GM12892 (cell line): ENCODE measurements at regions not wholly inside any gene's neighbourhood (a gene's known extent, or its start where the extent isn't known, plus 50 kb on each side); places are given as distances from the start of the nearest gene placed in this dataset.
"Not testable (repeated sequence)": the region's sequence is repeated elsewhere in the genome, so short reads cannot be mapped to it uniquely, and the experiment has no call there.

Experiments
- DNase-seq: peaks from one replicate; pipeline ENCODE4 v3.0.0; 2011; ENCODE audit not compliant: insufficient read length
- FAIRE-seq: peaks from 2 replicates; lab custom pipeline; 2011; peaks lifted over from hg19 to GRCh38; lab: Jason Lieb, UNC
- POLR2A ChIP-seq: IDR thresholded peaks from 2 replicates; pipeline ENCODE4 v1.6.1; 2011; ENCODE audit warnings: low read depth, low read length, control low read depth
- POLR2AphosphoS5 ChIP-seq: IDR thresholded peaks from 2 replicates; pipeline ENCODE4 v1.6.1; 2011; ENCODE audit warnings: low read depth, low read length, control low read depth
- TAF1 ChIP-seq: IDR thresholded peaks from 2 replicates; pipeline ENCODE4 v1.6.1; 2011; ENCODE audit warnings: low read depth, mild to moderate bottlenecking, control low read depth, low read length, borderline replicate concordance

DNA sequence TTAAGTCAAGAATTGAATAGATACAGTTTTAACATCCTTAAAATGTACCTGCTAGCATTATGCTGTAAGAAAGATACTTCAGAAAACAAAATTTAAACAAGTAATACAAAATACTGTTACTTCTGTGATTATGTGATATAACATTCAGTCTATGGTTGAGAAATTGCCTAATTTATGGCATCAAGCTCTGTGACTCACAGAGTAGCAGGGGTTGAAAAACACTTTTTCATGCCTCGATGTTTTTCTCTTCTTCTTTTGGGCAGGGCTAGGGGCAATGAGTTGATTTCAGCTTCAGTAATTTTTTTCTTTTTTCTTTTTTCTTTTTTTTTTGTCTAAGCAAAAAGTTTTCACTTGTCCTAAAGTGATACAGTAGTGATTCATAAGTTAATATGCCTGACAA is 209.2 kb downstream of the MBL2 start:
- FAIRE-seq (no peak), DNase-seq (no peak)
- TF ChIP-seq POLR2A, result no peak
- TF ChIP-seq TAF1, result no peak
- no peak for TF ChIP-seq POLR2AphosphoS5

DNA sequence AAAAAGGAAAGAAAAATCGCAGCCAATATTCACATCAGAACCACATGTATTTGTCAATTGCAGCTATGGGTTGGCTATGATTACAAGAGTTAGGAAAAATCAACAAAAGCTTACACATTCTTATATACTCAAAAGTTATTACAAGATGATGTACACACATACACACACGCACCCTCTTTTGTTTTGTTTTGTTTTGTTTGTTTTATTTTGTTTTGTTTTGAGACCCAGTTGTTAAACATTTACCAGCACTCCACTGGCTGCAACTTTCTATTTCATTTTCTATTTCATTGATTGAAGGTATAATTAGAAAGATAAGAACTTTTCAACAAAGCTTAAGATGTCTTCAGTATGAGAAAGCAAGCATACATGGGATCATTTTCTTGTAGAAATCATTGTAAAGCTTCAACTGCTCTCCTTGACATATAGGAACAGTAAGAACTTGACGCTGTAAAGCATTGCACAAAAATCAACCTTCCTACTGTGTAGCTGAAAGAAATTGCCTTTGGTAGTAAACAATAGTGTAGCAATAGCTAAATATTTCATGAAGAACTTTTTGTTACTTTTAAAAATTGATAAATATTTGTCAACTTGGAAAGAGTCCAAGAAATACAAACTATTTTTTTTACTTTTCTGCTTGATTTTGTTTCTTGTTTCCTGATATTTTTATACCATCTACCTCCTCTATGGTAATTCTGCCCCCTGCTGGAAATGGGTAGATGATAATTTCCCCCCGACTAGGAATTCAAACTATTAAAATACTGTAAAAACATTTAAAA is 205.9 kb downstream of the MBL2 start:
- FAIRE-seq, result peak; percentile 62
- DNase-seq, result no peak
- no peak for TF ChIP-seq TAF1
- TF ChIP-seq POLR2A, result no peak
- TF ChIP-seq POLR2AphosphoS5, result no peak

DNA sequence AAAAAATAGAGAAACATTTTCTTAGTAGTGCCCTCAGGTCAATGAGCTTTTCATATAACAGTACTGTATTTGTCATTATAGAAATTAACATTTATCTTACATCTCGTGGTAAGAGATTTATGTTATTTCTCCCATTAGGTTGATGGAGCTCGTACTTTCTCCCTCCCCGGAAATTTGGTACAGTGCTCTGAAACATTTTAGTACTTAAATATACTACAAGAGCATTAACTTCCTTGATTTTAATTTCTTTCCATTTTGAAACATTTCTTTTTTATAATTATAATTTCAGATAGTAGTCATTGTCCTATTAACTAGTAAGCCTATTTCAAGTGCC is 205.4 kb downstream of the MBL2 start:
- TF ChIP-seq POLR2AphosphoS5, result no peak
- TF ChIP-seq POLR2A, result no peak
- no peak for TF ChIP-seq TAF1
- DNase-seq, result no peak
- FAIRE-seq, result no peak

DNA sequence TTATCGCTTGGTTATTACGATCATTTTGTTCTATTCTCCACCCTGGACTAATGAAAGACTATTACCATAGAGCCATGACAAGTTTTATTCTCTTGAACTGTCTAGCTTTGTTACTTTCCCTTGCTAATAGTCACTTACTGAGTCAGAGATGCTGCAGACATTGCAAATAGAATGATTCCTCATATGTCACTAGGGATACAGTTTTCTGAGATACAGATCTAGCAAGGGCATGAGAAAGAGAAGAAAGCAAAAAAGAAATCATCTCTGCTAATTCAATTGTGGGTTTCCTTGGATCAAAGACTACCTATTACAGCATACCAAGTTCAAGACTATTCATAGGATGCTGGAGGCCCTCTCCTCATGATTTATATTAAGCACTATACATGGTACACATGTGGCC is 204.3 kb downstream of the MBL2 start:
- TF ChIP-seq POLR2AphosphoS5, result no peak
- TF ChIP-seq POLR2A, result no peak
- TF ChIP-seq TAF1, result no peak
- no peak for FAIRE-seq
- DNase-seq, result no peak

DNA sequence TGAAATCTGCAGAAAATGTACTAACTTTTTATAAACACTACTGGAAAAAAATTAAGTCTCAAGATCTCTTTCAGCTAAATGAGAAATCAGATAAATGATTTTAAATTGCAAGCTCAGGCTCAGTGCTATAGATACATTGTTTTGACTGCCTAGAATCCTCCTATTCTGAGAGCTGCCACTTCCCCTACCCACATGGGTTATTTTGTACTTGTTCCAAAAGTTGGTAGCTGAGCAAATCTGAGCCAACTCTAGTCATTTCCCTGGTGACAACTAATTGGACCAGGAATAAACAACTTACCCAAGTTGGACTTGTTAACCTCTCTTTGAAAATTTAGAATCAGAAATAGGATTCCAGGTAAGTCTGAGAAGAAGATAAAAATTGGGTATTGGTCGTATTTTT is 202.1 kb downstream of the MBL2 start:
- no peak for DNase-seq
- FAIRE-seq, result no peak
- TF ChIP-seq TAF1 (no peak), POLR2AphosphoS5 (no peak), POLR2A (no peak)

DNA sequence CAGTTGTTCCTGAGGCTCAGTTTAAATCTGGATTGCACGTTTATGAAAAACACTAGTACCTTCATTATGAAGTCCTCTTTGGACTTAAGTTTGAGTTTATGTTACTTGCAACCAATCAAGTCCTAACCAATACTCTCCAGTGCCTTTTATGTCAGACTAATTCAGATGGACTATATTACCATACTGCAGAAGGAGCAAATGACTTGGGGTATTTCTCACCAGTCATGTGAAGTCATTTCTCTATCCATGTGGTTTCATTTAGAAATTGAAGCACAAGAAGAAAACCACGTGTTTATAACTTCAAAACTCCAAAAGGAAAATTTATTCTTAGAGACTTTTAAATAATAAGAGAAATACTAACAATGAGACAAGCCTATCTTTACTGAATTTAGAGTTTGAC is 201.6 kb downstream of the MBL2 start:
- no peak for DNase-seq
- no peak for FAIRE-seq
- TF ChIP-seq POLR2AphosphoS5, result no peak
- TF ChIP-seq POLR2A, result no peak
- no peak for TF ChIP-seq TAF1

DNA sequence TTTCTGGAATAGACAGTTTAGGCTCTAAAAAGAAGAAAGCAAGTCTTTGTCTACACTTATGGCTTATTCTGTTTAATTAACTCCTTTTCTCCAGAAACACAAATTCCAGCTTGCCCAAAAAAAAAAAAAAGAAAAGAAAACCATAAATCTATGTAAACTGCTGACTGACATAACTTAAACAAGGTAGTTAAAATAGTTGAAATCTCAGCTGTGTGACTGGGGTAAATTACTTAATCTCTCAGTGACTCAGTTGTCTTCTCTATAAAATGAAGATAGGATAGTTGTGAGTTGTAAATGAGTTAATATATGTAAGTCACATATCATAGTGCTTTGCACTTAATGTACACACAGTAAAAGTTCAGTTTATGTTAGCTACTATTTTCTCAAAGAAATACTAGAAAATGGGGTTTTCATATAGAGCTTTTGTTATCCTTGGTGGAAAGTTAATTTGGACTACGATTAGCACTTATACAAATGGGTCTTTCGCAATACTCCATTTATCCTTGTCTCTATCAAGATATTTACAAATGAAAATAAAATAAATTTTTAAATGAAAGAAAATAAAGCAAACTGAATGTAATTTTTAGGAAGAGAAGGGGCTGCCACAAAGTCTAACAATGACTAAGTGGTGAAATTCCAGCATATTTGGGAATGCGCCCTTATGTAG is 200.9 kb downstream of the MBL2 start:
- no peak for FAIRE-seq
- DNase-seq, result no peak
- TF ChIP-seq POLR2A (no peak), POLR2AphosphoS5 (no peak), TAF1 (no peak)

DNA sequence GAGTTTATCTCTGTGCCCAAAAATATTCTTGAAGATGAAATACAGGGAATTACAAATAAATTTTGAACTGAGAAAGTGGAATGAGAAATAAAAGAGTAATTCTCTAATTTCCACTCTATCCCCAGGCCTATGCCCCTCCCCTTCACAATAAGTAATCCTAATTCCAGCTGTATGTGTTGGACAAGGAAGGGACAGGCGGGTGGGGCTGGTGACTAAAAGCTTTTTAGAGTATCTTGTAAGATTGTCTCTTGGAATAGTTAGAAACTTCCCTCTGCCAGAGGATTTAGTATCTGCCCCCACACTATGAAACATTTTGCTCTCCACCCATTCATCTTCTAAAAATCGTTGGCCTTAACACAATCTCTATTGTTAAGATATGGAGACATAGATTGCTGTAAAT is 199.2 kb downstream of the MBL2 start:
- no peak for TF ChIP-seq POLR2A
- TF ChIP-seq TAF1, result no peak
- no peak for TF ChIP-seq POLR2AphosphoS5
- no peak for FAIRE-seq
- no peak for DNase-seq

DNA sequence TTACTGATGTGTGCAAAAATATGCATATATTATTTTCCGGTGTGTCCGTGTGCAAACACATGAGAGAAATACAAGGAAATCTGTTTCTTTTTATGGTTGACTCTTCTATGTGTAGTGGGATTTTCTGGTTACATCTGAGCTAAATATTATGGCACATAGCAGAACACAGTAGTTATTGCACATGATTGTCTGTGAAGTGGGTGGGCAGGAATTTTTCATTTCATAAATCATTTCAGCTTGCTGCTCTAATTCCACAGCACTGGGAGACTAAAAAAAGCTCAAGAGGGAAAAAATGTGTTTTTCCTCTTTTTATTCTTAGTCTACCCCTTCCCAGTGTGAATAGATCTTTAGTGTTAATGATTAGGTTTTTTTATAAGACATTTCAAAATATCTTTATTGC is 197.9 kb downstream of the MBL2 start:
- TF ChIP-seq POLR2AphosphoS5 (no peak), TAF1 (no peak), POLR2A (no peak)
- DNase-seq, result no peak
- FAIRE-seq, result no peak

DNA sequence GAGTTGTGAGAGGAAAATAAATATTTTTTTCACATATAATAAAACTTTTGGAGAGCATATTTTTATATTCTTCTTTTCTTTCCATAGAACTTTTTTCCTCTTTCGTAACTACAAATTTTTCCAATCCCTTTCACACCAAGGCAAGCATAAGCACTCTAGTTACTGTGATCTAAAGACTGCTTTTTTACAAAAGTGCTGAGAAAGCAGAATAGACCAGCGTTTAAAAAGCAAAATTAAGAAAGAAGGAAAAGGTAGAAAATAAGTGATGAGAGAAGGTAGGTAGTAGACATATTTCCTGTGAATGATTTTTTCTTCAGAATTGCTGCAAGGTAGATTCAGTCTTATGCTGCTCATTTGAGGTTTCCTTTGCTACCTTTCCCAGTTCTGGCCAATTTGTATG is 195.5 kb downstream of the MBL2 start:
- FAIRE-seq (no peak), DNase-seq (no peak)
- TF ChIP-seq POLR2A, result no peak
- TF ChIP-seq POLR2AphosphoS5, result no peak
- no peak for TF ChIP-seq TAF1

DNA sequence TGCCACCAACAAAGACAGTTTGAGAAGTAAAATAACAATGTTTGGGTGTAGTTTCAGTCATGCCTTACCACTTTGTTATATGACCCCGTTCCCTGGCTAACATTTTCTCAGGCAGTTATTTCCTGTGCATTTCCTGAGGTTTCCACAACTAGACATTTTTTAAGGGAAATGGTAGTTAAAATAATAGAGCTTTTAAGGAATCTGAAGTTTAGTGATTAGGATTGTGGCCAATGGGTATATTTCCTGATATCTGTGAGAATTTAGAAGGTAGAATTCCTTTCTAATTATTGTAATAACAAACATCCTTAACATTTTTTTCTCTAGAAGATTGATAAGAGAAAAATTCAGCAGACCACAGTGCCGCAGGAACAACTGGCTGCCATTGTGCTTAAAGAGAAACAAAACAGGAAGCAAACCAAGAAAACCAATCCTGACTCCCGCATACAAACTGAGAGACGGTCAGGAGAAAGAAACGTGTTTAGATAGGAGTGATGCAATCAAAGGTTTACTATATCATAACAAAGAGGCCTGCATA is 193.6 kb downstream of the MBL2 start:
- TF ChIP-seq TAF1, result no peak
- TF ChIP-seq POLR2A, result no peak
- no peak for TF ChIP-seq POLR2AphosphoS5
- no peak for FAIRE-seq
- DNase-seq, result no peak

DNA sequence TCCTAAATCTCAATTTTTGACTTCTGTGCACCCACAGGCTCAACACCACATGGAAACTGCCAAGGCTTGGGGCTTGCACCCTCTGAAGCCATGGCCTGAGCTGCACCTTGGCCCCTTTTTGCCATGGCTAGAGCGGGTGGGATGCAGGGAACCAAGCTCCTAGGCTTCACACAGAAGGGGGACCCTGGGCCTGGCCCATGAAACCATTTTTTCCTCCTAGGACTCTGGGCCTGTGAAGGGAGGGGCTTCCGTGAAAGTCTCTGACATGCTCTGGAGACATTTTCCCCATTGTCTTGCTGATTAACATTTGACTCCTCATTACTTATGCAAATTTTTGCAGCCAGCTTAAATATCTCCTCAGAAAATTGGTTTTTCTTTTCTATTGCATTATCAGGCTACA is 190.9 kb downstream of the MBL2 start:
- not testable (repeated sequence) for FAIRE-seq, DNase-seq
